GM18499 (cell line): ENCODE measurements at regions not wholly inside any gene's neighbourhood (a gene's known extent, or its start where the extent isn't known, plus 50 kb on each side); places are given as distances from the start of the nearest gene placed in this dataset.

Source experiments
- ATAC-seq: cut with Tn5 transposase; IDR thresholded peaks from one replicate; pipeline ENCODE4 v1.9.1; 2021; ENCODE audit warnings: moderate number of reproducible peaks; ENCODE audit not compliant: insufficient read depth, unreplicated experiment

- no peak for ATAC-seq
Measured at GRCh38 chr6:94414041-94414440, 994.7 kb upstream of the EPHA7 start.

- ATAC-seq: no peak
Measured at GRCh38 chr6:94401311-94401710, 982.0 kb upstream of the EPHA7 start.

GRCh38 chr6:94394822-94395221 lies 975.5 kb upstream of the EPHA7 start:
- ATAC-seq: no peak

GRCh38 chr6:94389218-94389617 lies 969.9 kb upstream of the EPHA7 start:
- no peak for ATAC-seq

DNA sequence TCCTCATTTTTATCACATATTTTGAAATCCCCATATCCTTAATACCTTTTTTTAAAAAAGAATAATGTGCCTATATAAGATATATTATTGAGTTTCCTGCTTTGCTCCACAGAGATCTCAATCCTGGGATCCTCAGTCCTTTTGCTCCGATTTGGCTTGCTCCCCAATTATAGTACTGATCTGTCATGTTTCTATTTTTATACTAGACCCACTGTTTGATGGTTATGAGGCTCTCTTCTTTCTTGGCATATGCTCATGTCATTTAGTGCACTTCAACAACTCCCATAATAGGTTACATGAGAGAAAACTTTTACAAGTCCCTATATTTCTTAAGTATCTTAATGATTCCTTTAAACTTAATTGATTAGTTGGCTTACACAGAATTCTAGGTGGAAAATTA lies 958.5 kb upstream of the EPHA7 start:
- ATAC-seq: no peak

- ATAC-seq: no peak
Measured at GRCh38 chr6:94376876-94377275, 957.5 kb upstream of the EPHA7 start.

GRCh38 chr6:94372229-94372628 lies 952.9 kb upstream of the EPHA7 start:
- no peak for ATAC-seq

DNA sequence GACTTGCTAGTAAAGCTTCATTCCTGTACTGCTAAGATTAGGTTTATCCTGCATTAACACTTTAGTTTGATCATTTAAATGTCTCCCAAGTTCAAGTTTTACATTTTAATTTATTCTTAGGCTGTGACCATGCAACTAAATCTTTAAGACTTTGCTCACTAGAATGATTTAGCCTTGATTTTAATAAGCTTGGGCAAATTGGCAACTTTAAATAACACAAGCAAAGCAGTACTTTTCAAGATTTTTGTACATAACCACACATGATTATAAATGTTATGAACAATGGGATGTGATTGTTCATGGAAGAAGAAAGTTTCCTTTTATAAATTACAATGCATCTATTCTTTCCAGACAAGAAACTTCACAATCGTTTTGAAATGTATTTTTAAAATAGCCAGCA lies 948.0 kb upstream of the EPHA7 start:
- ATAC-seq: no peak

DNA sequence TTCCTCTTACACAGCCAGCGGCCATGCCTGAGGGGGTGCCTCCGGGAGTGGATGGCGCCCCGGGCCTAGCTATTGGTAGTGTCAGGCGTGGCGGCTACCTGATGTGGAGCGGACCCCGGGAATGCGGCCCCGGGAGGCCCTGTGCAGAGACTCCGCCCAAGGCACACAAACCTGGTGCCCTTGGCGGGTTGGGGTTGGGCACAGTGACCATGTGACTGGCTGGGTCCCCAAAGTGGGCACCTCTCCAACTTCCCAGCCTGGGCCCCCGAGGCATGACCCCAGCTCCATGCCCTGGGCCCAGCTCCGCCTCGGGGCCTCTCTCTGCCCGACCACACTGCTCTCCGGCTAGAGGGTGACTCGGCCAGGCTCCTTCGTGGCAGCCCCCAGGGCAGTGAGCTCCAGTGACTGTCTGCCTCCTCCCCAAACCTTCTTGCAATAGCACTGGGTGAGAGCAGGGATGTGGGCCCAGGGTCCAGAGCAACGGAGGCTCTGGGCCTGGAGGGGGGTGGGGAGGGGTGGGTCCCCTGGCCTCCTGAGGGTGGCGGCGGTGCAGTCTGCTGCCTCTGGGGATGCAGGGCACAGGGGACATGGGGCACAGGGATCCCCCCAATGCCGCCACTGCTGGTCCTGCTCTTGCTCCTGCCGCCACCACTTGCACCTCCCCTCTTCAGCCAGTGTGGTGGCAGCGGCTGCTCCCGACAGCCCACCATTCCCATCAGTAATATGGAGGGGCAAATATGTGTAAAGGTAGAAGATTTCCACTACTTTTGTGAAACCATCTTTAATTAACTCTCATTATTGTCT lies 942.9 kb upstream of the EPHA7 start:
- ATAC-seq: no peak

DNA sequence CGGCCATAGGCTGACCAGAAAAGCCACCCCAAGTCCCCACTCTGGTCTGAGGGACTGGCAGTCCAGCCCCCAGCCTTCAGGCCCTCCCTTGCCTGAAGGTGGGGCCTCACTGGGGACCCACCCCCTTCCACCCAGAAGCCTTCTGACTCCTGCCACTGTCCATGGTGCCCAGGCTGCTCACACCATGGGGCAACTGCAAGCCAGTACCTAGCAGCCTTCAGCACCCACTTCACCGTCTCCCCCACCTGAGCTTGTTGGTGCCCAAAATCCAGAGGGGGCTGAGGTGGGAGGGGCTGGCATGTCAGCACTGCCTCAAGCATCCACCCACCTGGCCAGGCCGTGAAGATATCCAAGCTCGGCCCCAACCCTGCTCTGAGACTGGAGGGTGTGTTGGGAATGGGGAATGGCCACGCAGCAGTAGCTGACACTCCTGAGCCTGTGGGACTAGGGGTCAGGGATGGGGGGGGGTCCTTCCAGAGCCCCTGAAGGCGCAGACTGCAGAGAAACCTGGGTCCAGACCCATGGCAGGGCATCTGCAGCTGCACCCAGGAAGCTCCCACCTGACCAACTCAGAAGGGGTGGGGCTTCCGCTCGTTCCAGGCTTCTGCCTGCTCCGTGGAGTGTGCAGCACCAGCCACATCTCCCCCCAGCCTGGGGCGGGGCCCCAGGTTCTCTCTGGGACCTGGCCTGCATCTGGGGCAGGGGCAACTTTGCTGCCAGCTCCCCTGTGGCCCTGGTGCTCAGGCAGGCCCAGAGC lies 942.1 kb upstream of the EPHA7 start:
- ATAC-seq: no peak

DNA sequence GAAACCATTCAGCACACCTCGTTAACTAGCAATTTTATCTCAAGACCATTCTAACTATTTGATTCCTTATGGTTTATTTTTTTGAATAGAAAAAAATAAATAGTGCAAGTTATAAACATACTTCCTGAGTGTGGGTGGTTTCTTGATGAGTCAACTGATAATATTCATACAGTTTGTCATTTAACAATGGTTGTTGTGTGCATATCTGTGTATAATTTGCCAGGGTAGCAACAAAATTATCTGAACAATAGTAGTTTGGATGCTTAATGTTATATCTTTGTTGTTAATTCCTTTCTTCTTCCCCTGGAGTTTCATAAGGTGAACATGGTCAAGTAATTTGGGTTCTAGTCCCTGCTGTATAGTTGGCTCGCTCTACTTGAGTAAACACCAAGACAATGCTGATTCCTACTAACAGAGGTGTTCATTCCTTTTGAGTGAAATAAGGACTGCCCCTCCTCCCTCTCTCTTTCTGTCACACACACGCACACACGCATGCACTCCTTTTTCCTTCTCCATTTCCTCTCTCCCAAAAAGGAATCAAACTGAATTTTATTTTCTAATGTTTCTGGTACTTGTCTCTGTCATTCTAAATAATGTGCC lies 938.1 kb upstream of the EPHA7 start:
- ATAC-seq: no peak

DNA sequence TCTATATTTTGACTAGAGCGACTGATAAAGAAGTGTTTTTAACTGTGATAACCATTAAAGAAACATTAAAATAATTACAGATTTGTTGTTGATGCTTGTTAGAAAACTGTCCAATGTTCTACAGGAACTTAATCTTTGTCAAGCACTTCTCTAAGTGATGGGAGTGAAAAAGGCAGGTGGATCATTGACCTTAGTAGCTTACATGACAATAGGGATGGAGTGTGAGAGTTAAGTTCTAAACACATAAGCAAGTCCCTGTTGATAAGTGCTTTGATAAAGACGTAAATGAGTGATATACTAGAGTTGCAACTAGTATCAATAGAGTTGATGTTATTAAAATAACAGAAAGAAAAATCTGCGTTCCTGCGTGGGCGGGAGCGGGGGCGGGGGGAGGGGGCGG lies 931.5 kb upstream of the EPHA7 start:
- no peak for ATAC-seq

GRCh38 chr6:94349227-94349626 lies 929.9 kb upstream of the EPHA7 start:
- no peak for ATAC-seq

GRCh38 chr6:94344866-94345265 lies 925.5 kb upstream of the EPHA7 start:
- ATAC-seq: no peak

DNA sequence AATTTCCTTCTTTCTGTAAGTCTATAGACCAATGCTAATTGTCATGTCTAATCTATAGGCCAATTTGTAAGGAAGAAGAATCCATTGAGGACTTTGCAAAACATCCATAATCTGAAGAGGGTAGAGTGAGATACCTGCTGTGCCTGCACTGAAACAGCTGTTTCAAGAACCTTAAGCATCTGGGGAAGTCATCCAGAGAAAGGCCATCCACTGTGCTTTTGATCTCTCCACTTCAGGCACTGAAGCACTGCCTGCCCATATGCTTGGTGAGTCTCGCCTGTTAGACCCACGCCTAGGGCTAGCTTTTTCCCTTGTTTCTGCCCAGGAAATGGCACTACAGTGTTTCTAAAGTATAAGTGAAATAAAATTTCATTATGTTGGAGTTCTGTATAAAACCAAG lies 921.8 kb upstream of the EPHA7 start:
- no peak for ATAC-seq

DNA sequence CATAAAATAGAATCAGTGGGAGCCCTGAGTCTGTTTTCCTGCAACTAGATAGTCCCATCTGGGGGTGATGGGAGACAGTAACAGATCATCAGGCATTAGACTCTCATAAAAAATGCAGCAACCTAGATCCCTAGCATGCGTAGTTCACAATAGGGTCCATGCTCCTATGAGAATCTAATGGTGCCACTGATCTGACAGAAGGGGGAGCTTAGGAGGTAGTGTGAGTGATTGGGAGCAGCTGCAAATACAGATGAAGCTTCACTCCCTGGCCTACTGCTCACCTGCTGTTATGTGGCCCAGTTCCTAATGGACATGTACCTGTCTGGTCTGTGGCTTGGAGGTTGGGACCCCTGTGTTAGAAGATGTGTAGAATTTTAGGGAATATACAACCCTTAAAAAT lies 904.5 kb upstream of the EPHA7 start:
- no peak for ATAC-seq

DNA sequence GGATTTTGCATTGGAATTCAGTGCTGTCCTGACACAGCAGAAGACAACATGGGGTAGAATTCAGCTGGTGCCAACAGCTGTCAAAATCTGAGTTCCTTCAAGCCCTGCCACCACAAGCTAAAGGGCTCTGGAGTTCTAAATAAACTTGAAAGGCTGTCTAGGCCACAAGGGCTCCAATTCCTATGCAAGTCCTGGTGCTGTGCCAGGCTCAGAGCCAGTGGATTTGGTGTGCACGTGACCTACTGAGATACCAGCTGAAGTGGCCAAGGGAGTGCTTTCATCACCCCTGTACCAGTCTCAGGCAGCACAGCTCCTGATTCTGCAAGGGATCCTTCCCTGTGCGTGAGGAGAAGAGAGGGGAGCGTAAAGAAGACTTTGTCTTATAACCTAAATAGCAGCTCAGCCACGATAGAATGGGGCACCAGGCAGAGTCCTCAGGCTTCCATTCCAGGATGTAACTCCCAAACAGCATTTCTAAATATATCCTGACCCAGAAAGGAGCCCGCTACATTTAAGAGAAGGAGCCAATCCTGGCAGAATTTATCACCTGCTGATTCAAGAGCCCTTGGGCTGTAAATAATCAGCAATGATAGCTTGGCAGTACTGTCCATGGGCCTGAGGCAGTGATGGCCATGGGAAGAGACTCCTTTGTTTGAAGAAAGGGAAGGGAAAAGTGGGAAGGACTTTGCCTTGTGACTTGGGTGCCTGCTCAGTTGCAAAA lies 881.2 kb upstream of the EPHA7 start:
- ATAC-seq: no peak

GRCh38 chr6:94289131-94289530 lies 869.8 kb upstream of the EPHA7 start:
- no peak for ATAC-seq

DNA sequence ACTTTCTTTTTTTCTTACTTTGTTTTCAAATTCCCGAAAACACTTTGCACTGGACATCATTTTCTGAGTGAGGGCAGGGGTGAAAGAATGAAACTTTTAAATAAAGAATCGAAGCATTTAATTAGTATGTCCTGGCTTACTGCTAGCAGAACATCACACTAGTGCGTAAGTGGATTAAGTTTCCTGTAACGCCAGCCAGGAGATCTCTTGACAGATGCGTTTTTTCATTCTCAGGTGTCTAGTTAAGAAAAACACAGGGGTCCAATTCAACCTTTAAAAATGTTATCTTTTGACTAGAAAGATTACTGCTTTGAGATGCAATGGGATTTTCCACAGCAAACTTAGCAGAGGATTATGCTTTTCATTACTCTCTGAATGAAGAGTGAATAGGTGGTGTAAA lies 858.8 kb upstream of the EPHA7 start:
- no peak for ATAC-seq

- ATAC-seq: no peak
Measured at GRCh38 chr6:94272327-94272726, 853.0 kb upstream of the EPHA7 start.
